B cell (primary cell): ENCODE measurements at regions not wholly inside any gene's neighbourhood (a gene's known extent, or its start where the extent isn't known, plus 50 kb on each side); places are given as distances from the start of the nearest gene placed in this dataset.

ENCODE experiments used
- ATAC-seq: fragments of 200-7000 bp; cut with Tn5 transposase; one replicate; pipeline ENCODE4 v1.10.0; 2021; ENCODE audit warnings: low read depth, mild to moderate bottlenecking, moderate number of reproducible peaks, moderate library complexity
- CTCF ChIA-PET: fragments of 350-600 bp; sonication (Branson Sonifier 250); formaldehyde crosslinking; loops from one replicate; lab custom pipeline; 2021; ENCODE audit warnings: antibody characterized with exemption, inconsistent platforms; lab: Charles Lee
- POLR2A ChIA-PET: fragments of 350-600 bp; sonication (Branson Sonifier 250); formaldehyde crosslinking; loops from one replicate; lab custom pipeline; 2021; ENCODE audit warnings: antibody characterized with exemption; lab: Charles Lee
- DNase-seq: peaks from one replicate; pipeline ENCODE4 v3.0.0; 2013
- H2AFZ ChIP-seq: 2 replicates; pipeline ENCODE4 v1.6.1; 2012; ENCODE audit warnings: mild to moderate bottlenecking, low read depth, low read length; ENCODE audit not compliant: insufficient read depth, poor library complexity, severe bottlenecking
- H3K27ac ChIP-seq, 2 donors: 1 replicate in 1 of 2; 2 replicates in 1 of 2; pipeline ENCODE4 v1.5.1; 2012 to 2013; ENCODE audit warnings: low read length in 2 of 2, mild to moderate bottlenecking in 2 of 2, moderate library complexity in 1 of 2
- H3K27me3 ChIP-seq, 4 experiments: fragments of 200-600 bp in 1 of 4; sonication (generic) in 1 of 4; replicated peaks in 1 of 4; 1 replicate in 2 of 4; 2 replicates in 2 of 4; pipeline versions ENCODE4 v1.6.1 to v1.7.0; 2013 to 2016; ENCODE audit warnings: low read length in 3 of 4, mild to moderate bottlenecking in 2 of 4, mixed read lengths in 1 of 4, moderate library complexity in 1 of 4; ENCODE audit not compliant: insufficient read depth in 4 of 4, control insufficient read depth in 3 of 4; ENCODE audit errors: control extremely low read depth in 1 of 4
- H3K36me3 ChIP-seq, 2 experiments: replicated peaks in 1 of 2; 1 replicate in 1 of 2; 2 replicates in 1 of 2; pipeline versions ENCODE4 v1.6.1 to v1.7.1; 2013; ENCODE audit warnings: low read length in 1 of 2; ENCODE audit not compliant: insufficient read depth in 2 of 2, control insufficient read depth in 1 of 2; ENCODE audit errors: control extremely low read depth in 1 of 2, extremely low read depth in 1 of 2
- H3K4me1 ChIP-seq, 2 donors: fragments of 200-600 bp in 1 of 2; sonication (generic) in 1 of 2; 1 replicate in 1 of 2; 2 replicates in 1 of 2; pipeline versions ENCODE4 v1.5.1 to v1.6.1; 2013 to 2017; ENCODE audit warnings: low read length in 2 of 2; ENCODE audit not compliant: control insufficient read depth in 2 of 2, insufficient read depth in 2 of 2
- H3K4me2 ChIP-seq: replicated peaks from 2 replicates; pipeline ENCODE3; 2012; ENCODE audit warnings: mild to moderate bottlenecking, low read depth, low read length; ENCODE audit not compliant: poor library complexity, severe bottlenecking
- H3K4me3 ChIP-seq, 5 experiments: fragments of 200-600 bp in 1 of 5; sonication (generic) in 1 of 5; 1 replicate in 3 of 5; 2 replicates in 2 of 5; pipeline versions ENCODE4 v1.5.1 to v1.7.0; 2011 to 2016; ENCODE audit warnings: low read length in 4 of 5, mild to moderate bottlenecking in 4 of 5, low read depth in 2 of 5, control low read depth in 1 of 5, moderate library complexity in 1 of 5; ENCODE audit not compliant: insufficient read depth in 1 of 5; ENCODE audit errors: control extremely low read depth in 1 of 5, extremely low read depth in 1 of 5
- H3K79me2 ChIP-seq: fragments of 200-600 bp; sonication (generic); one replicate; pipeline ENCODE4 v1.6.0; 2016; ENCODE audit warnings: low read length; ENCODE audit not compliant: control insufficient read depth, insufficient read depth
- H3K9ac ChIP-seq: fragments of 200-600 bp; sonication (generic); 2 replicates; pipeline ENCODE4 v1.6.1; 2017; ENCODE audit warnings: mild to moderate bottlenecking, low read length, moderate library complexity
- H3K9me3 ChIP-seq, 3 donors: one replicate each; pipeline versions ENCODE4 v1.6.1 to v1.7.1; 2013; ENCODE audit warnings: low read length in 2 of 3; ENCODE audit not compliant: control insufficient read depth in 2 of 3, insufficient read depth in 1 of 3; ENCODE audit errors: control extremely low read depth in 1 of 3
- H4K20me1 ChIP-seq: 2 replicates; pipeline ENCODE4 v1.6.0; 2012; ENCODE audit warnings: mild to moderate bottlenecking, low read length; ENCODE audit not compliant: insufficient read depth, control insufficient read depth, poor library complexity, severe bottlenecking
- H3K27ac Mint-ChIP-seq: one replicate; pipeline ENCODE4 v1.8.0; 2021; ENCODE audit warnings: mixed read lengths
- H3K27me3 Mint-ChIP-seq: one replicate; pipeline ENCODE4 v1.8.0; 2021; ENCODE audit warnings: mixed read lengths
- H3K4me1 Mint-ChIP-seq: one replicate; pipeline ENCODE4 v1.8.0; 2021; ENCODE audit warnings: mixed read lengths
- H3K4me3 Mint-ChIP-seq: one replicate; pipeline ENCODE4 v1.8.0; 2021; ENCODE audit warnings: mixed read lengths
- H3K9me3 Mint-ChIP-seq: one replicate; pipeline ENCODE4 v1.8.0; 2022; ENCODE audit warnings: mixed read lengths; ENCODE audit not compliant: insufficient read depth
- CTCF ChIP-seq: fragments of 200-600 bp; IDR thresholded peaks from one replicate; pipeline ENCODE4 v1.8.0; 2022; ENCODE audit warnings: antibody characterized with exemption, mild to moderate bottlenecking
- EZH2 ChIP-seq: IDR thresholded peaks from 2 replicates; pipeline ENCODE4 v1.6.1; 2012; ENCODE audit warnings: borderline replicate concordance, low read depth, mild to moderate bottlenecking, moderate library complexity, low read length; ENCODE audit not compliant: insufficient read depth, poor library complexity, severe bottlenecking
- WGBS: methylation state at CpG from one replicate; pipeline ENCODE4 v1.1.5; 2013; ENCODE audit warnings: missing lambda C conversion rate; ENCODE audit not compliant: insufficient coverage; 5-methylcytosine and 5-hydroxymethylcytosine counted together
- intact Hi-C: fragments of 100-400 bp; cut with micrococcal nuclease; formaldehyde crosslinking; loops from one replicate; pipeline ENCODE4 v1.10.0; 2022

GRCh38 chr16:7161891-7162290, 170.8 kb upstream of the RBFOX1 start:
- no peaks in the 10 kb centered on the region for H3K79me2 ChIP-seq
- ATAC-seq (no peak), DNase-seq (no peak)
- Mint-ChIP-seq H3K9me3 (no peaks in the 10 kb centered on the region), H3K27ac (no peak overlapping the region), H3K4me3 (no peak overlapping the region), H3K4me1 (no peaks in the 10 kb centered on the region), H3K27me3 (no peaks in the 10 kb centered on the region)
- no peak overlapping the region for H3K9ac ChIP-seq
- H3K27me3 ChIP-seq, result no peaks in the 10 kb centered on the region
- intact Hi-C loops, result no loop called here
- no peak overlapping the region for H3K27ac ChIP-seq
- TF ChIP-seq CTCF (no peak), EZH2 (no peak)
- H3K4me2 ChIP-seq, result no peak overlapping the region
- H2AFZ ChIP-seq, result no peak overlapping the region
- no peak overlapping the region for H3K4me3 ChIP-seq
- peaks cover 0 to 8% (median 0%) of the 10 kb centered on the region in 3 donors for H3K9me3 ChIP-seq
- no peaks in the 10 kb centered on the region for H3K36me3 ChIP-seq
- no CpG with 5 or more reads among the region's 1 CpG for whole genome bisulfite sequencing
- no peaks in the 10 kb centered on the region for H4K20me1 ChIP-seq
- H3K4me1 ChIP-seq, result no peaks in the 10 kb centered on the region
- CTCF ChIA-PET, result no interaction called here
- POLR2A ChIA-PET, result no interaction called here

DNA sequence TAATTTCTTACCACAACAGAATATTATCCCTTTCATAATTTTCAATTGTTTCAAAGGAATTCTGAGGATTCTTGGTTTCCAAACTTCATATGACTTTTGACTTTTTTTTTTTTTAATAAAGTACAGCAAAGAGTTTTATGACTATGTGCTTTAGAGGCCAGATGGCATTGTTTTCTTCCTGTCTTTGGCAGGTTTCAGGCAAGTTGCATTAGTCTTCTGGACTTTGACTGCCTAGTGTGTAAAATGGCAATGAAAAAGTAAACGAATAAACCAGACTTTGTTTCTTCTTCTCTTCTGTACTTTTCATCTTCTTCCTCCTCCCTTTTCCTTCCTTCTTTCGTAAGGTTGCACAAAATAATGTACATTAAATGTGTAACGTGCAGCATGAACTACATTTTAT, 172.6 kb upstream of the RBFOX1 start:
- Mint-ChIP-seq H3K27me3 (no peaks in the 10 kb centered on the region), H3K9me3 (no peaks in the 10 kb centered on the region), H3K4me3 (no peak overlapping the region), H3K4me1 (no peaks in the 10 kb centered on the region), H3K27ac (no peak overlapping the region)
- Histone ChIP-seq H3K4me3 (no peak overlapping the region), H3K9me3 (peaks cover 0 to 3% (median 1%) of the 10 kb centered on the region in 3 donors), H3K36me3 (no peaks in the 10 kb centered on the region), H3K9ac (no peak overlapping the region), H3K4me1 (no peaks in the 10 kb centered on the region), H3K79me2 (no peaks in the 10 kb centered on the region), H4K20me1 (no peaks in the 10 kb centered on the region), H2AFZ (no peak overlapping the region), H3K4me2 (no peak overlapping the region), H3K27me3 (no peaks in the 10 kb centered on the region), H3K27ac (no peak overlapping the region)
- ATAC-seq (no peak), DNase-seq (no peak)
- TF ChIP-seq CTCF (no peak), EZH2 (no peak)
- intact Hi-C loops, result no loop called here
- WGBS, result no CpG with 5 or more reads among the region's 3 CpGs
- ChIA-PET CTCF (no interaction called here), POLR2A (no interaction called here)
